Omental fat pad (tissue), 3 donors: ENCODE measurements at regions not wholly inside any gene's neighbourhood (a gene's known extent, or its start where the extent isn't known, plus 50 kb on each side); places are given as distances from the start of the nearest gene placed in this dataset.

Experiments used
- ATAC-seq: fragments of 150-250 bp; one replicate; pipeline ENCODE4 v1.9.1; 2016; ENCODE audit warnings: mild to moderate bottlenecking, moderate library complexity; ENCODE audit not compliant: low FRiP score
- DNase-seq: peaks from one replicate; pipeline ENCODE4 v3.0.0-alpha.2; 2019; ENCODE audit warnings: low spot score
- TF ChIP-seq, protein P1 (sequence below), 3 donors: fragments of 450-650 bp; IDR thresholded peaks; one replicate each; pipeline ENCODE4 v1.5.1; 2016 to 2017; ENCODE audit warnings: antibody characterized with exemption in 3 of 3, mild to moderate bottlenecking in 3 of 3, moderate library complexity in 2 of 3

DNA sequence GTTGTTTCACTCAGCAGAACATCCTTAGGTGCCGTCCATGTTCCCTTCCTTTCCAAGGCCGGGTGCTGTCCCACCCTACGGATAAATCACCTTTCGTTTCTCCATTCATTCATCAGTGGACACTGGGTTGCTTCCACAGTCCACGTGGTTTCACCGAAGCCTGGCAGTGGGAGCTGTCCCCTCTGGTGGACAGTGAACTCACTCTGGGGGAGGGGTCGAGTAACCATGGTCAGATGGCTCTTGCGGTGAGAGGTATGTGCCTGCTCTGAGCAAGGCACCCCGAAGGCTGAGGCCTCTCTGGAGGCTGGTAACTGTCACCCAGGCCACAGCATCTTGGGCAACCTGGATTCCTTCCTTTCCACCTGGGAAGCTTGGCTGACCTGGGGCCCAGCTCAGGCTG is 61.5 kb upstream of the TWIST2 start:
- ATAC-seq, result no peak
- no peak for DNase-seq

DNA sequence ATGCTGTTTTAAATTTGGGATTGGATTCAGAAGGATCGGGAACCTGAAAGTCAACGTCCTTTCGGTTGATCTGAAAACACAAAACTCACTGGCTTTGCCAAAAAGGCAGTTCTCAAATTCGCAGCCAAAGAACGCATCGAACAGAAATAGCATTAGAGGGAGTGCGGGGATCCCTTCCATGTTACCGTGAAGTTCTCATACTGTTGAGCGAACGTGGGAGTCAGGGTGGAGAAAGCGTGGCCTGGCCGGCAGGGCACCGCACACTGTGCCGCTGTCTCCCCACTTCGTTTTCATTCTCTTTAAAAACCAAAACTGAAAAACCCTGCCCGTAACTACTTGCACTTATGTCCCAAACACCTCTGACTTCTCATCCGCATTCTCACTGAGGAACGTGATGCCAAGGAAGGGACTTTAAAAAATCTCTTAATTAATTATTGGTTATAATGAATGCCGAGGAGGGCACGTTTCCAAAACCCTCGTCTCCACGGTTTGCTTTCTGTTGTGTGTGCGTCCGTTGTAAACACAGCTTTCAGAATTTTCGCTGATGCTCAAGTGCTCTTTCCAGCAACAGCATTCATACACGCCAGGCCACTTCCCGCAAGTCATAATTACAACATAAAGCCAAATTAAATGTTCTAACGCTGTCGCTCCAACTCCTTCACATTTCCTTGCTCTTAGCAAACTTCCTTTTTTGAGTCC is 60.9 kb upstream of the TWIST2 start:
- TF ChIP-seq, protein P1, sequence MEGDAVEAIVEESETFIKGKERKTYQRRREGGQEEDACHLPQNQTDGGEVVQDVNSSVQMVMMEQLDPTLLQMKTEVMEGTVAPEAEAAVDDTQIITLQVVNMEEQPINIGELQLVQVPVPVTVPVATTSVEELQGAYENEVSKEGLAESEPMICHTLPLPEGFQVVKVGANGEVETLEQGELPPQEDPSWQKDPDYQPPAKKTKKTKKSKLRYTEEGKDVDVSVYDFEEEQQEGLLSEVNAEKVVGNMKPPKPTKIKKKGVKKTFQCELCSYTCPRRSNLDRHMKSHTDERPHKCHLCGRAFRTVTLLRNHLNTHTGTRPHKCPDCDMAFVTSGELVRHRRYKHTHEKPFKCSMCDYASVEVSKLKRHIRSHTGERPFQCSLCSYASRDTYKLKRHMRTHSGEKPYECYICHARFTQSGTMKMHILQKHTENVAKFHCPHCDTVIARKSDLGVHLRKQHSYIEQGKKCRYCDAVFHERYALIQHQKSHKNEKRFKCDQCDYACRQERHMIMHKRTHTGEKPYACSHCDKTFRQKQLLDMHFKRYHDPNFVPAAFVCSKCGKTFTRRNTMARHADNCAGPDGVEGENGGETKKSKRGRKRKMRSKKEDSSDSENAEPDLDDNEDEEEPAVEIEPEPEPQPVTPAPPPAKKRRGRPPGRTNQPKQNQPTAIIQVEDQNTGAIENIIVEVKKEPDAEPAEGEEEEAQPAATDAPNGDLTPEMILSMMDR (IDR thresholded peaks at IDR 0.05), result no peak
- ATAC-seq, result no peak
- no peak for DNase-seq

More for the DNA sequence above, 61.5 kb upstream of the TWIST2 start:
- TF ChIP-seq, protein P1 (IDR thresholded peaks at IDR 0.05), result no peak

GRCh38 chr2:238787501-238787900 is 60.4 kb upstream of the TWIST2 start:
- TF ChIP-seq, protein P1 (IDR thresholded peaks at IDR 0.05), result no peak
- DNase-seq, result no peak
- no peak for ATAC-seq

DNA sequence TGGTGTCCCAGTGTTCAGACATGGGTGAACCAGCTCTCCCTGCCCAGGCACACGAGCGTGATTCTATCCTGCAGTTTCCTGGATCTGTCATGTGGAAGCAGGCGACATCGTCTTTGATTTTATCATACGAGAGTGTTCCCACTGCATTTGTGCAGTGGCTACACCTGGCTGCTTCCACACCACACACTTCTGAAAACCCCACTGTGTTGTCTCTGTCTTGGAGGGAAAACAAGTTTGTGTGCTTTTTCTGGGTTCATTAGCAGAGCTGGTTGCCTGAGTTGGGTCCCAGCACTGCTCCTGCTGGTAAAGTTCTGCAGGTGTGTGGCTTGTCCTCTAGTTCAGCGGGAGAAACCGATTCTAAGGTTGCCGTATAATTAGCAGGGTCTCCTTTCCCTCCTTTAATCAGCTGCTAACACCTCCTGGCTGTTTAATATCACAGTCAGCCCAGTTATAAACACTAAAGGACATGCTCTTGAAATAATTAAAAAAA is 58.5 kb upstream of the TWIST2 start:
- TF ChIP-seq, protein P1 (IDR thresholded peaks at IDR 0.05), result no peak
- DNase-seq (no peak), ATAC-seq (no peak)

GRCh38 chr2:238790126-238790832 is 57.6 kb upstream of the TWIST2 start:
- TF ChIP-seq, protein P1 (IDR thresholded peaks at IDR 0.05), result no peak
- ATAC-seq (no peak), DNase-seq (no peak)

- no peak for ATAC-seq
- no peak for DNase-seq
- TF ChIP-seq, protein P1 (IDR thresholded peaks at IDR 0.05), result no peak
Observed at GRCh38 chr2:238790833-238791230, 57.1 kb upstream of the TWIST2 start.

GRCh38 chr2:238791354-238791753 is 56.5 kb upstream of the TWIST2 start:
- TF ChIP-seq, protein P1 (IDR thresholded peaks at IDR 0.05), result no peak
- no peak for ATAC-seq
- no peak for DNase-seq
